HFFc6 (cell line): ENCODE measurements at regions not wholly inside any gene's neighbourhood (a gene's known extent, or its start where the extent isn't known, plus 50 kb on each side); places are given as distances from the start of the nearest gene placed in this dataset.

Experiments
- DNase-seq: peaks from one replicate; pipeline ENCODE4 v3.0.0-alpha.2; 2018
- H3K27ac Mint-ChIP-seq: 2 replicates; pipeline ENCODE4 v1.8.0; 2020; ENCODE audit warnings: mild to moderate bottlenecking, mixed read lengths
- H3K27me3 Mint-ChIP-seq: 2 replicates; pipeline ENCODE4 v1.8.0; 2021; ENCODE audit warnings: mild to moderate bottlenecking, moderate library complexity, mixed read lengths; ENCODE audit not compliant: insufficient read depth
- H3K36me3 Mint-ChIP-seq: 2 replicates; pipeline ENCODE4 v1.8.0; 2021; ENCODE audit warnings: low read depth, mixed read lengths
- H3K4me1 Mint-ChIP-seq: 2 replicates; pipeline ENCODE4 v1.8.0; 2020; ENCODE audit warnings: low read depth, mixed read lengths
- H3K4me3 Mint-ChIP-seq: 2 replicates; pipeline ENCODE4 v1.8.0; 2020; ENCODE audit warnings: mild to moderate bottlenecking, moderate library complexity, mixed read lengths
- H3K9me3 Mint-ChIP-seq: 2 replicates; pipeline ENCODE4 v1.8.0; 2020; ENCODE audit warnings: mild to moderate bottlenecking, mixed read lengths
- CTCF ChIP-seq: fragments of 200-600 bp; sonication (generic); IDR thresholded peaks from 2 replicates; pipeline ENCODE4 v1.5.0; 2021; ENCODE audit warnings: antibody characterized with exemption, mild to moderate bottlenecking

- peaks cover 4% of the 10 kb centered on the region; the same call in 1 of the 2 replicates for H3K36me3 Mint-ChIP-seq
- no peak overlapping the region for H3K27ac Mint-ChIP-seq
- H3K4me1 Mint-ChIP-seq = peaks cover 31% of the 10 kb centered on the region
- H3K4me3 Mint-ChIP-seq = no peak overlapping the region
- TF ChIP-seq CTCF = no peak
- no peak for DNase-seq
- no peaks in the 10 kb centered on the region for H3K9me3 Mint-ChIP-seq
- H3K27me3 Mint-ChIP-seq = no peaks in the 10 kb centered on the region
Observed at GRCh38 chr9:88753691-88754367, 218.9 kb downstream of the NXNL2 start.

GRCh38 chr9:88754452-88754851 lies 219.5 kb downstream of the NXNL2 start:
- H3K4me1 Mint-ChIP-seq = peaks cover 25% of the 10 kb centered on the region
- no peak for DNase-seq
- peaks cover 3% of the 10 kb centered on the region; the same call in 1 of the 2 replicates for H3K36me3 Mint-ChIP-seq
- no peaks in the 10 kb centered on the region for H3K9me3 Mint-ChIP-seq
- H3K4me3 Mint-ChIP-seq = no peak overlapping the region
- H3K27ac Mint-ChIP-seq = no peak overlapping the region
- TF ChIP-seq CTCF = no peak
- peaks cover 2% of the 10 kb centered on the region; the same call in 1 of the 2 replicates for H3K27me3 Mint-ChIP-seq

- Mint-ChIP-seq H3K36me3 (no peaks in the 10 kb centered on the region), H3K4me3 (no peak overlapping the region), H3K27me3 (peaks cover 2% of the 10 kb centered on the region; the same call in 1 of the 2 replicates), H3K4me1 (peaks cover 21% of the 10 kb centered on the region), H3K9me3 (no peaks in the 10 kb centered on the region), H3K27ac (no peak overlapping the region)
- TF ChIP-seq CTCF = no peak
- DNase-seq = no peak
Observed at GRCh38 chr9:88754886-88755285, 219.9 kb downstream of the NXNL2 start.

- TF ChIP-seq CTCF = no peak
- no peak for DNase-seq
- peaks cover 14% of the 10 kb centered on the region for H3K4me1 Mint-ChIP-seq
- H3K27me3 Mint-ChIP-seq = peaks cover 2% of the 10 kb centered on the region; the same call in 1 of the 2 replicates
- no peaks in the 10 kb centered on the region for H3K36me3 Mint-ChIP-seq
- no peak overlapping the region for H3K27ac Mint-ChIP-seq
- H3K9me3 Mint-ChIP-seq = no peaks in the 10 kb centered on the region
- no peak overlapping the region for H3K4me3 Mint-ChIP-seq
Observed at GRCh38 chr9:88757406-88758010, 222.5 kb downstream of the NXNL2 start.

GRCh38 chr9:88759364-88759763 lies 224.4 kb downstream of the NXNL2 start:
- Mint-ChIP-seq H3K4me1 (peaks cover 33% of the 10 kb centered on the region), H3K27ac (no peak overlapping the region)

More at GRCh38 chr9:88759364-88759763, 224.4 kb downstream of the NXNL2 start:
- DNase-seq = no peak
- Mint-ChIP-seq H3K36me3 (no peaks in the 10 kb centered on the region), H3K9me3 (no peaks in the 10 kb centered on the region), H3K4me3 (no peak overlapping the region), H3K27me3 (peaks cover 2% of the 10 kb centered on the region; the same call in 1 of the 2 replicates)
- no peak for TF ChIP-seq CTCF
